MM.1S (cell line): ENCODE measurements at regions not wholly inside any gene's neighbourhood (a gene's known extent, or its start where the extent isn't known, plus 50 kb on each side); places are given as distances from the start of the nearest gene placed in this dataset.

Experiments used
- EZH2phosphoT487 ChIP-seq: fragments of 300-600 bp; sonication (generic); IDR thresholded peaks from 2 replicates; pipeline ENCODE4 v1.6.1; 2018; ENCODE audit warnings: antibody characterized with exemption, low read length
- TF ChIP-seq, protein P1 (sequence below): fragments of 300-600 bp; sonication (generic); IDR thresholded peaks from 2 replicates; pipeline ENCODE4 v1.5.1; 2016; ENCODE audit warnings: antibody characterized with exemption, low read length, mixed read lengths

DNA sequence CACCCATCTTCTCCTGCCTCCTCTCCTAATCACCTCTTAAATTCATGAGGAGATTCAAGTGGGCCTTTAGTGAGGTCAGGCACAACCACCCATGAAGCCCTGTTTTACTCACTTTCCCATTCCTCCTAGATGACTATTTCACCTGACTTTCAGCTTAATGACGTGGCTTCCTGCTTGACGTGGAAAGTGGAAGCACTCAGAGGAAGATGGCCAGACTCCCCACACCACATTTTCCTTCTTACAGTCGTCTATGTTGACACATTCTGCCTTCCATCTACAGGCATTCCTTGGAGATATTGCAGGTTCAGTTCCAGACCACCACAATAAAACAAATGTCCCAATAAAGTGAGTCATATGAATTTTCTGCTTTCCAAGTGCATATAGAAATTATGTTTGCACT, 146.4 kb upstream of the TAS2R1 start:
- TF ChIP-seq, protein P1, sequence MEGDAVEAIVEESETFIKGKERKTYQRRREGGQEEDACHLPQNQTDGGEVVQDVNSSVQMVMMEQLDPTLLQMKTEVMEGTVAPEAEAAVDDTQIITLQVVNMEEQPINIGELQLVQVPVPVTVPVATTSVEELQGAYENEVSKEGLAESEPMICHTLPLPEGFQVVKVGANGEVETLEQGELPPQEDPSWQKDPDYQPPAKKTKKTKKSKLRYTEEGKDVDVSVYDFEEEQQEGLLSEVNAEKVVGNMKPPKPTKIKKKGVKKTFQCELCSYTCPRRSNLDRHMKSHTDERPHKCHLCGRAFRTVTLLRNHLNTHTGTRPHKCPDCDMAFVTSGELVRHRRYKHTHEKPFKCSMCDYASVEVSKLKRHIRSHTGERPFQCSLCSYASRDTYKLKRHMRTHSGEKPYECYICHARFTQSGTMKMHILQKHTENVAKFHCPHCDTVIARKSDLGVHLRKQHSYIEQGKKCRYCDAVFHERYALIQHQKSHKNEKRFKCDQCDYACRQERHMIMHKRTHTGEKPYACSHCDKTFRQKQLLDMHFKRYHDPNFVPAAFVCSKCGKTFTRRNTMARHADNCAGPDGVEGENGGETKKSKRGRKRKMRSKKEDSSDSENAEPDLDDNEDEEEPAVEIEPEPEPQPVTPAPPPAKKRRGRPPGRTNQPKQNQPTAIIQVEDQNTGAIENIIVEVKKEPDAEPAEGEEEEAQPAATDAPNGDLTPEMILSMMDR, result no peak
- no peak for TF ChIP-seq EZH2phosphoT487
